HFF-Myc (cell line): ENCODE measurements at regions not wholly inside any gene's neighbourhood (a gene's known extent, or its start where the extent isn't known, plus 50 kb on each side); places are given as distances from the start of the nearest gene placed in this dataset.
"Not testable (repeated sequence)": the region's sequence is repeated elsewhere in the genome, so short reads cannot be mapped to it uniquely, and the experiment has no call there.

ENCODE experiments used
- DNase-seq: peaks from one replicate; pipeline ENCODE4 v3.0.0-alpha.2; 2011; ENCODE audit warnings: low read depth; ENCODE audit errors: extremely low read depth
- H3K4me3 ChIP-seq: replicated peaks from 2 replicates; pipeline ENCODE4 v1.5.1; 2011; ENCODE audit warnings: low read depth, mild to moderate bottlenecking, control low read depth, low read length
- TF ChIP-seq, protein P1 (sequence below): IDR thresholded peaks from 2 replicates; pipeline ENCODE4 v1.5.1; 2012; ENCODE audit warnings: mild to moderate bottlenecking, low read depth, low read length, control low read depth; ENCODE audit errors: missing control alignments

DNA sequence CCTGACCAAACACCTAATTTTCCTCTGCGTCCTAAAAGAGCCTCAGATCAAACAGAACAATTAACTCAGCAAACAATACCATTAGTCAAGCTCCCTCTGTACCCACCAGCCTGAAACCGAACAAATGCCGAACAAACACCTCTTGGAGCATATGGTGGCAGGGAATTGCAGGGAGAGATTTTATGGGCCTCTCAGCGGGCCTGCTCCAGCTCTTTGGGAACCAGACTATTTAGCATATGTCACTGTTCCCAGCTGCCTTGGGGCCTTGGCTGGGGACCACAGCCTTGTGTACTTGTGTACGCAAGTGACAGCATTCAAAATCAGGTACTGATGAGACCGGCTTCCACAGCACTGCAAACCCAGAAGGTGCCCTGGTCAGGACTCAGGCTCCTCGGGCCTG, 388.8 kb upstream of the PPP2R3A start:
- H3K4me3 ChIP-seq = no peak overlapping the region
- TF ChIP-seq, protein P1, sequence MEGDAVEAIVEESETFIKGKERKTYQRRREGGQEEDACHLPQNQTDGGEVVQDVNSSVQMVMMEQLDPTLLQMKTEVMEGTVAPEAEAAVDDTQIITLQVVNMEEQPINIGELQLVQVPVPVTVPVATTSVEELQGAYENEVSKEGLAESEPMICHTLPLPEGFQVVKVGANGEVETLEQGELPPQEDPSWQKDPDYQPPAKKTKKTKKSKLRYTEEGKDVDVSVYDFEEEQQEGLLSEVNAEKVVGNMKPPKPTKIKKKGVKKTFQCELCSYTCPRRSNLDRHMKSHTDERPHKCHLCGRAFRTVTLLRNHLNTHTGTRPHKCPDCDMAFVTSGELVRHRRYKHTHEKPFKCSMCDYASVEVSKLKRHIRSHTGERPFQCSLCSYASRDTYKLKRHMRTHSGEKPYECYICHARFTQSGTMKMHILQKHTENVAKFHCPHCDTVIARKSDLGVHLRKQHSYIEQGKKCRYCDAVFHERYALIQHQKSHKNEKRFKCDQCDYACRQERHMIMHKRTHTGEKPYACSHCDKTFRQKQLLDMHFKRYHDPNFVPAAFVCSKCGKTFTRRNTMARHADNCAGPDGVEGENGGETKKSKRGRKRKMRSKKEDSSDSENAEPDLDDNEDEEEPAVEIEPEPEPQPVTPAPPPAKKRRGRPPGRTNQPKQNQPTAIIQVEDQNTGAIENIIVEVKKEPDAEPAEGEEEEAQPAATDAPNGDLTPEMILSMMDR = no peak
- DNase-seq = no peak

DNA sequence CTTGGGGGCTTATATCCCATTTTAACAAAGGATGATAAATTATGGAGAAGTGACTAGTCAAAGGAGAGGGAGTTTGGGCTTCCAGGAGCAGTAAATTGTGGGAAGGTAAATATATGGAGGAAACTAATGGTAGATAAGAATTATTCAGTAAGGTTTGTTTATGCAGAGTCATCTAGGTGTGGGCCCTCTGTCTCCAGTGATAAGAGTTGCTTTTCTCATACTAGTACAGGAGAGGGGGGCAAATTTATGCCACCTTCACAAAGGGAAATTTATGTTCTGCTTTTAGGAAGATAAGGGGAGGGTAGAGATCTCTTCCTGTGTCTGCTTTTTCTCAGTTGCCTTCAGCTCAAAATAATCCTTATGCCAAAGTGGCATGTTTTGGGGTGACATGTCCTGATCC, 383.7 kb upstream of the PPP2R3A start:
- DNase-seq = no peak
- TF ChIP-seq, protein P1 = no peak
- no peak overlapping the region for H3K4me3 ChIP-seq

DNA sequence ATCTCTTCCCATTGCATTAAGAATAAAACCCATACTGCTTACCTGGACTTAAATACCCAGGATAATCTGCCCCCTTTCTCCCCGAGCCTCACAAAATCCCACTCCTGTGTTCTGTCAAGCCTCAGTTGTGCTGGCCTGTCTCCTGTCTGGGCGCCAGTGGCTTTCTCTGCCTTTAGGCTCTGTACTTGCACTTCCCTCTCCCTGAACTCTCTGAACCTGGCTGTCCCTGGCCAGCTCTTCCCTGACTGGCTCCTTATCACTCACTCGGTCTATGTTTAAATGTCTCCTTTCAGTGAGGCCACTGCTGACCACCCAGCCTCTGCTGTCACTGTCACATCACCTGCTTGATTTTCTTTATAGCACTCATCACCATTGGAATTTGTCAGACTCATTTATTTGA, 382.7 kb upstream of the PPP2R3A start:
- DNase-seq = no peak
- H3K4me3 ChIP-seq = no peak overlapping the region
- TF ChIP-seq, protein P1 = no peak

DNA sequence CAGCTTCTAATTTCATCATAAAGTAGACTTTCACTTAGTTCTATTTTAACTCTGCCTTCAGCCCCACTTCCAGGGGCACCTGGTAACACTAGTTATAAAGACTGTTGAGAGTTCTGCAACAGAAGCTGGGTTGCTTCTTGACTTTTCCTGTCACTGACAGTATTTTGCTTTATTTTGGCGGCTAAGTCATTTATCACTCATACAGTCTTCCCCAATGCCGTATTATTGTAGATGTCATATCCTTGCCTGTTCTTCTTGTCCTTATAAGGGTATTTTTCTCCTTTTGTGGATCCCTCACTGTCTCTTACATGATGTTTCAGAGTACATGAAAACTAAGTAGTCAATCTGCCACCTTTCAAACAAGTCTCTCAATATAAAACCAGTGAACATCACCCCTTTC, 369.0 kb upstream of the PPP2R3A start:
- H3K4me3 ChIP-seq = no peak overlapping the region
- TF ChIP-seq, protein P1 = no peak
- no peak for DNase-seq

DNA sequence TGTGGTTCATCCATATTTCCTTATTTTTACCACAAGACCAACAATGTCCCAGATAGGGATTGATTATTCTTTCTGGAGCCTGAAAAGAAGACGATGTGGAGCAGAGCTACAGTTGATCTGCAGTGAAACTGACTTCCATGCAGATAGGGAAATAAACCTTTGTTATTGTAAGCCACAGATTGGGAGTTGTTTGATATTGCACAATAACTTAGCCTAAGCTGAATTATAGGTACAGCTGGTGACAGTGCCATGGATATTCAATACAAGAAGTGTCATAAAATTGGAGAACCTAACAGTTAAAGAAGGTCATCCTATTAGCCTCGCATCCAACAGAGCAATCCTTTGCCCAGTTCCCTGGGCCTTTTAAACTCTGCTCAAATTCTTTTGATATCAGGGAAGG, 367.7 kb upstream of the PPP2R3A start:
- TF ChIP-seq, protein P1 = no peak
- no peak for DNase-seq

DNA sequence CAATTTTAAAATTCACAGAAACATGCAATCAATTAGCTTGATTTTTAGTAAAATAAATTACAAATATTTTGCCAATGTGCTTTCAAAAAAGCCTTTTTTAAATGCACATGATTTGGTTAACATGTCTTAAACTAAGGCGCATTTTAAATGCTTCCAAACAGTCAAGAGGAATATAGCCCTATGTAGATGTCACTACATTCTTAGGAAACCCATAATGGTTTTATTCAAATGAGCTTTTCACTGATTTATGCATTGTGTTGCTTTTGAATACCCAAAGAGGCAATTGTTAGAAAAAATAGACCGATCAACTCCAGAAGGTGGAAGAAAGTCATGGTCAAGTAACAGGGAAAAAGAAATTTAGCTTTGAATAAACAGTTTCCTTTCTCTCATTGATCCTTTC, 366.9 kb upstream of the PPP2R3A start:
- H3K4me3 ChIP-seq = no peak overlapping the region
- no peak for DNase-seq
- TF ChIP-seq, protein P1 = no peak

More for the DNA sequence above, 367.7 kb upstream of the PPP2R3A start:
- no peak overlapping the region for H3K4me3 ChIP-seq

DNA sequence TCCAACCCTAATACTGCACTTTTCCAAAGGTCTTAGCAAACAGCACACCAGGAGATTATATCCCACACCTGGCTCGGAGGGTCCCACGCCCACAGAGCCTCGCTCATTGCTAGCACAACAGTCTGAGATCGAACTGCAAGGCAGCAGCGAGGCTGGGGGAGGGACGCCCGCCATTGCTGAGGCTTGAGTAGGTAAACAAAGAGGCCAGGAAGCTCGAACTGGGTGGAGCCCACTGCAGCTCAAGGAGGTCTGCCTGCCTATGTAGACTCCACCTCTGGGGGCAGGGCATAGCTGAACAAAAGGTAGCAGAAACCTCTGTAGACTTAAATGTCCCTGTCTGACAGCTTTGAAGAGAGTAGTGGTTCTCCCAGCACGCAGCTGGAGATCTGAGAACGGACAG, 361.0 kb upstream of the PPP2R3A start:
- H3K4me3 ChIP-seq, DNase-seq: not testable (repeated sequence)
